HG02642 (cell line): ENCODE measurements at regions not wholly inside any gene's neighbourhood (a gene's known extent, or its start where the extent isn't known, plus 50 kb on each side); places are given as distances from the start of the nearest gene placed in this dataset.

Experiments used
- ATAC-seq: cut with Tn5 transposase; IDR thresholded peaks from one replicate; pipeline ENCODE4 v1.9.1; 2021; ENCODE audit warnings: mild to moderate bottlenecking; ENCODE audit not compliant: unreplicated experiment, poor library complexity

GRCh38 chr4:180169966-180170365 is 2073.2 kb upstream of the TENM3 start:
- ATAC-seq: no peak

DNA sequence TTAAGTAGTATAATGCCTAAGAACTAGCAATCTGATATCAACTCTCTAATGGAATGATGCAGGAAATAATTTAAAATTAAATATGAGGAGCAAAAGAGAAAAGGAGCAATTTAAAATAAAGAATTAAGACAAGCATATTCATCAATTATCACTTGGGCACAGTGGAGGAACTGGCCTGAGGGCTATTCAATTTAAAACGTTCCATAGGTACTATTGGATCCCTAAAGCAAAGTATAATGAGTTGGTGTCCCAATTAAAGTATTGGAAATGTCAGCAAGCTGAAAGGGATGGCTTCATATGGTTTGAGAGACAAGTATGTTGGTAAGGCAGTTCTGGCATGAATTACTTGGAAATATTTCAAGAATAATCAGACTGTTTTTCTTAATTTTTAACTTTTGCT is 2064.1 kb upstream of the TENM3 start:
- no peak for ATAC-seq

- no peak for ATAC-seq
Observed at GRCh38 chr4:180189666-180190065, 2053.5 kb upstream of the TENM3 start.

- ATAC-seq: peak; percentile 63
Observed at GRCh38 chr4:180190382-180190781, 2052.8 kb upstream of the TENM3 start.

DNA sequence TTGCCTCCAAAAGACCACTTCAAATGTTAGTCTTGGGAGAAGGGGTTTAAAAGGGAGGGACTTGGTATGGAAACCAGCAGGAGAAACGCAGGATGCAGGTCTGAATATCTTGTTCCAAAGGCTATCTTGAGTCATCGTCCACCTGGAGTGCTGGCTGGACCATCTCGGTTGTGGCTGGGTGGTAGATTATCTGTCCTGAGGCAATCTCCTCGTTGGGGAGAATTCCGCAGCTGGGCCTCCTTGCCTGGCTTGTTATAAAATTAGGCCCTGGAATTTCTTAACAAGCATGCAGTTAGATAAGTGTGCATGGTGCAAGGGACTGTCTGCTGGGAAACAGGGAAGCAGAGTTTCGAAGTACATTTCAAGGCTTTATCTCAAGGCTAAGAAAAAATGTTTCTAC is 2045.7 kb upstream of the TENM3 start:
- no peak for ATAC-seq

- peak; percentile 81 for ATAC-seq
Observed at GRCh38 chr4:180203349-180203748, 2039.9 kb upstream of the TENM3 start.

DNA sequence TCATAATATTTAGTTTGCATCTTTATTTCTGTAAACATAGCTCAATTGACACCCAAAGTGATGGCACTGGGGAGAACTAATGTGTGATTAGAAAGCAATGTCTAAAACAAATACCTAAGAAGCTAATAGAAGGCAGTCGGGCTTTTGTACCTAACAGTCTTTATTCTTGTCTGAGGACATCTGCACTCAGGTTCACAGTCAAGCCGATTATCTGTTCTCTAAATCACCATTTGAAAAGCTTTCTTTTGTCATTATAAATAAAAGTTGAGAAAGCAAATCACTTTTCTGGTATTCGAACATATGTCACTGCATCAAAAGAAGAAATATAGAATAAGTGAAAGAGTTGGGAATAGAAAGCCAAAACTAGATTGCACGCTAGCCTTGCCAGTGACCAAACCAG is 2037.9 kb upstream of the TENM3 start:
- no peak for ATAC-seq

GRCh38 chr4:180207921-180208320 is 2035.3 kb upstream of the TENM3 start:
- no peak for ATAC-seq

- no peak for ATAC-seq
Observed at GRCh38 chr4:180217070-180217469, 2026.1 kb upstream of the TENM3 start.

GRCh38 chr4:180219080-180219479 is 2024.1 kb upstream of the TENM3 start:
- no peak for ATAC-seq

DNA sequence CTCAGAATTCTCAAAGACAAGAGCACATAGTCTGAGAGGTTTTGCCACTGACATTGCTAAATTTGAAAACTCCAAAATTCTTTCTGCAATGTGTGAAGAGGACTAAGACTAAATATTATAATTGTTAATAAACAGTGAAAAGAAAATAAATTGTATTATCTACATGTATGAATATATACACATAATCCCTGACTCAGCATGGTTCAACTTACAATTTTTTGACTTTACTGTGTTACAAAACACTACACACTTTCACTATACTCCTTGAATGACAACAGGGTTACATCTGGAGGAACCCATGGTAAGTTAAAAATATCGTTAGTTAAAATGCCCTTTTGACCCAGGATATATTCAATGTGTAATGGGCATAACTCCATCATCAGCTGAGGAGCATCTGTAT is 2017.2 kb upstream of the TENM3 start:
- no peak for ATAC-seq

- no peak for ATAC-seq
Observed at GRCh38 chr4:180234730-180235129, 2008.5 kb upstream of the TENM3 start.

GRCh38 chr4:180240670-180241069 is 2002.5 kb upstream of the TENM3 start:
- ATAC-seq: no peak

DNA sequence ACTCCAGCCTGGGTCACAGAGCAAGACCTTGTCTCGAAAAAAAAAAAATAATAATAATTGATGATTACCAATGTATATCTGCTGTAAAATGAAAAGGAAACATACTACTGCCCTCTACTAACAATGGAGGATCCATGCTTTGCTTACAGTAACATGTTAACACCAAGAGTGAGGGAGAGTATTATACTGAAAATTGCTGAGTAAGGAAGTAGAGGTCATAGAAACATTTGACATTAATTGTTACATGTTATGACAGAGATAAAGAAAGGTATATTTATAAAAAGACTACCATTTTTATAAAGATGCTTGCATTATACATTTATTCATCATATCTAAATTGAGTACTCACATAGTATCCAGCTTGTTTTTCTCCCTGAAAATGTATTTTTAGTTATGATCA is 1989.8 kb upstream of the TENM3 start:
- ATAC-seq: no peak

DNA sequence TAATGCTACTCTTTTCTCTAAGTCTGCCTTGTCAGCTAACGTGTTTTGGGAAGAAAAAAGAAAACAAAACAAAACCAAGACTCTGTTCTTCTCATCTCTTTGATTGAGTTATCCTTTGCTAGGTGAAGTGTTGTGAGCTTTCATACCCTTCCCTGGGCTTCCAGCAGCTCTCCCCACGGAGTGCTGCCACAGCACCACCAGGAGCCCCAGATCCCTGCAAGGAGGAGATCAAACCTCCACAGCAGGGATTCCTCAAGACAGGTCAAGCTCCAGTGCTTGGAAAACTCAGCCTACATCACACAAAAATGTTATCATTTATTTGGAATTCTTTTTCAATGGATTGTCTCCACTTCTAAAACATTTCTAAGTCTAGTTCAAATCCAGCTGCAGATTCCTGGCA is 1981.9 kb upstream of the TENM3 start:
- ATAC-seq: no peak

DNA sequence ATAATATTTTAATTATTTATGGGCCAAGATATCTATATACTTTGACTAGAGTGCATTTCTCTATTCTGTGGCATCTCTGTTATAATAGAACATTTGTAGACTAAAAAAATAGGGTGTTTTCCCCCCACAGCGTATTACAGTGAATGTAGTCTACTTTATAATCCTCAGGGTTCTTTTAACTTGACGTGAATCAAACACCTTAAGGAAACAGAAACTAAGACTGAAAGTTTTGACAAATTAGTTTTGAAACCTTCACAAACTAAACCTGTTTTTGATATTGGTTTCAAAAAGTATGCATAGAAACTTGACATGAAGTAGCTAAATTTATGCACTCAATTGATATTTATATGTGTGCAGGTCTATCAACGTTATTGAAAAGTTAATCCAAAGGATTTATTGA is 1963.1 kb upstream of the TENM3 start:
- no peak for ATAC-seq

DNA sequence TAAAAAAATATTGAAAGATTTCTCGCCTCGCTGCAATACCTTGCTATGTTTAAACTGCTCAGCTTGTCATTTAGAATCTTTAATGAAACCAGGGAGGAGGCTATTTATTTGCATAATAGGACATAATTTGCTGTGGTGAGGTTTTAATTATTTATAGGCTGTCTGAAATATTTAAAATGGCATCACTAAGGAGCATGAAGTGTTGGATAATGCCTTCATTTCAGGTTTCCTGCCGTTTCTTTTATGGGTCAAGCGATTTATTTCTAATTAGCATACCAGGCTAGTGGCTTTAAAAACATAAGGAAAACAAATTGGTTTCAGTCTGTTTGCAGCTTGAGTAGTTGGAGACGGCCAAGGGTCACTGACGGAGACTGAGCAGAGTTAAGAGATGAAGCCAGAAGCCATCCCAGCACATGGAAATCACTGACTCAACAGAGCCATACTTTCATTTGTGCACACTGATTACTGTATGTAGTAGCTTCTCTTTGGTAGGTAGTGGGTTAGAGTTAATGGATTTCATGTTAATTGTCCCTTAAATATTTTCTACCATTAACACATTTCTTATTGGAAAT is 1962.4 kb upstream of the TENM3 start:
- no peak for ATAC-seq

DNA sequence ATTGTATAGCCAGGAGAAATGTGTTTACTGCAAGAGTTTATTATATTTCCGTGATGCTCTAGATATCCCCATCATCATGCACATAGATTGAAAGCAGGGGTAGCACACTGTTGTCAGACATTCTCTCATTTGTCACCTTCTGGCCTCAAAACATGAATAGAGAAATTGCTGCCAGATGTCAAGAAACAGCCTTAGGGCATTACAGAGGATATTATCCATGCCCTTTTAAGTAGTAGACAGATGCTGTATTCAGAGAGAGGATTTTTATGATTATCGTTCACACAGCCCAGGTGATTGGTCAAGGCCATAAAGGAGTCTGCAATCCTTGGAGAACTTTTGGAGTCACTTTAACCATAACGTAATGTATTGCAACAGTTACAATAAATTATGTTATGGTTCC is 1961.5 kb upstream of the TENM3 start:
- ATAC-seq: no peak

GRCh38 chr4:180284267-180284666 is 1958.9 kb upstream of the TENM3 start:
- no peak for ATAC-seq

DNA sequence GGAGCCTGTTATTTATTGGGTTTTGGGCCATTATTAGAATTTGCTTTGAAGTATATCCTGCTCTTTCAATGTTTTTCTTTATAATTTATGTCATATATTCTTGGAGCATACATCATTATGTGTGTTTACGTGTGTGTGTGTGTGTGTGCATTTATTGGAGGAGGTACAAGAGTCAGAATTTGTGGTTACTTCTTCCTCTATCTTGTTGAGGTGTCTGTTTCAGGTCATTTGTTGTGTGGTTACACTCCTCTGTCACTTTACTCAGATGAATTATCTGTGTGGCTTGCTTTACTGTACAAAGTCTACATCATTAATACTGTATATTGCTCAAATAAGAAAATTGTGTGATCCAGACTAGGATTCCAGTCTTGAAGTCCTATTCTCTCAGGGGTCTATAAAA is 1957.4 kb upstream of the TENM3 start:
- ATAC-seq: no peak

- no peak for ATAC-seq
Observed at GRCh38 chr4:180292339-180292738, 1950.9 kb upstream of the TENM3 start.

DNA sequence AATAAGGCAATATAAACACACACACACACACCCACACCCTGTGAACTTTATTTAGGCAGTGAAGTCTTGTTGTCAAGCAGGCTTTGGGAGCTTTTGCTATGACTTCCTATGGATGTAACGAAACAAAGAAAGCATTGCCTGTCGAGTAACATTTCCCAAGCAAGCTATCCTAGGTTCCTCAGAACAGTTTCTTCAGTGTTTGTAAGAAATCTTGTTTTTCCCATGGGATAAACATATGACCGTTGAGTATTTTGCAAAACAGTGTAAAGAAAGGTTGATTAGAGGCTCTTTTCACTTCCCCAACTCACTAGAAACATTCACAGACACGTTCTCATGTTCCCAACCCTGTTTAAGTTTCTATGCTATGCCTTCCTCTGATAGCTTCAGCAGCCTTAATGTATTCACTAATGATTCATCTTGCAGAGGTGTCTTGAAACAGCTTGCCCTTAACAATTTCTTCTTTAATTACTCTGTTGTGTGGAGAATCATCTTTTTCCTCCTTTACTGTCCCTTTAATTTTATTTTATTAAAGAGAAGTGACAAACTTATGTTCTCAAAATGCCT is 1947.1 kb upstream of the TENM3 start:
- no peak for ATAC-seq

GRCh38 chr4:180304321-180304720 is 1938.9 kb upstream of the TENM3 start:
- ATAC-seq: no peak
